GM19463 (cell line): ENCODE measurements at regions not wholly inside any gene's neighbourhood (a gene's known extent, or its start where the extent isn't known, plus 50 kb on each side); places are given as distances from the start of the nearest gene placed in this dataset.

Experiments
- ATAC-seq: cut with Tn5 transposase; IDR thresholded peaks from one replicate; pipeline ENCODE4 v1.9.1; 2021; ENCODE audit warnings: mild to moderate bottlenecking, moderate library complexity; ENCODE audit not compliant: unreplicated experiment

GRCh38 chr2:2638547-2639220 is 307.6 kb upstream of the MYT1L start:
- ATAC-seq: no peak

GRCh38 chr2:2636813-2637212 is 305.7 kb upstream of the MYT1L start:
- ATAC-seq: no peak

- ATAC-seq: no peak
Observed at GRCh38 chr2:2635025-2635528, 304.0 kb upstream of the MYT1L start.

GRCh38 chr2:2633017-2633416 is 301.9 kb upstream of the MYT1L start:
- ATAC-seq: no peak

- ATAC-seq: no peak
Observed at GRCh38 chr2:2623939-2624338, 292.9 kb upstream of the MYT1L start.

GRCh38 chr2:2621855-2622254 is 290.8 kb upstream of the MYT1L start:
- ATAC-seq: no peak

- no peak for ATAC-seq
Observed at GRCh38 chr2:2620604-2621003, 289.5 kb upstream of the MYT1L start.

- ATAC-seq: no peak
Observed at GRCh38 chr2:2619995-2620394, 288.9 kb upstream of the MYT1L start.

GRCh38 chr2:2614452-2614851 is 283.4 kb upstream of the MYT1L start:
- no peak for ATAC-seq

- ATAC-seq: peak; percentile 99
Observed at GRCh38 chr2:2613279-2614199, 282.5 kb upstream of the MYT1L start.

- ATAC-seq: no peak
Observed at GRCh38 chr2:2610751-2611150, 279.7 kb upstream of the MYT1L start.

GRCh38 chr2:2600366-2600765 is 269.3 kb upstream of the MYT1L start:
- no peak for ATAC-seq

GRCh38 chr2:2599441-2599840 is 268.4 kb upstream of the MYT1L start:
- ATAC-seq: no peak

GRCh38 chr2:2597712-2598111 is 266.6 kb upstream of the MYT1L start:
- ATAC-seq: no peak

- no peak for ATAC-seq
Observed at GRCh38 chr2:2591542-2591940, 260.5 kb upstream of the MYT1L start.

- no peak for ATAC-seq
Observed at GRCh38 chr2:2590841-2591541, 259.9 kb upstream of the MYT1L start.

GRCh38 chr2:2590141-2590540 is 259.1 kb upstream of the MYT1L start:
- no peak for ATAC-seq

GRCh38 chr2:2588777-2589176 is 257.7 kb upstream of the MYT1L start:
- ATAC-seq: no peak

GRCh38 chr2:2587354-2587753 is 256.3 kb upstream of the MYT1L start:
- ATAC-seq: no peak

GRCh38 chr2:2586931-2587330 is 255.9 kb upstream of the MYT1L start:
- ATAC-seq: no peak

GRCh38 chr2:2586068-2586776 is 255.1 kb upstream of the MYT1L start:
- ATAC-seq: no peak
